ENCODE measurements at regions not wholly inside any gene's neighbourhood (a gene's known extent, or its start where the extent isn't known, plus 50 kb on each side); places are given as distances from the start of the nearest gene placed in this dataset.

GRCh38 chr4:86450861-86451260 is 91.0 kb upstream of the MAPK10 start (continued):
- TF ChIP-seq ZNF18 (CRISPR knock-in tag; IDR thresholded peaks at IDR 0.05; ENCODE audit: insufficient replicate concordance) (no peak), RFX1 (IDR thresholded peaks at IDR 0.05) (no peak)

GRCh38 chr4:86451560-86452330 is 91.9 kb upstream of the MAPK10 start:
- no peak for DNase-seq (ENCODE audit: low spot score)
- in situ Hi-C loops (cut with HindIII; ENCODE audit: extremely low pct_ligation_motif_present, low pct_unique_long_range_greater_than_20kb) (no loop called here), intact Hi-C loops (cut with micrococcal nuclease; ENCODE audit: unreplicated experiment) (no loop called here)
- Histone ChIP-seq H3K27me3 (ENCODE audit: control insufficient read depth in 1 of 2, insufficient read depth in 2 of 2, low read length in 2 of 2) (no peaks in the 10 kb centered on the region), H3K9ac (ENCODE audit: insufficient read depth, low read depth, low read length) (no peak overlapping the region), H3K36me3 (replicated peaks in 1 of 2; ENCODE audit: control insufficient read depth in 1 of 2, insufficient read depth in 2 of 2, low read length in 2 of 2) (no peaks in the 10 kb centered on the region), H3K9me3 (ENCODE audit: low read length) (no peaks in the 10 kb centered on the region), H3K4me3 (replicated peaks in 1 of 3; ENCODE audit: insufficient read depth in 1 of 3, low read depth in 2 of 3, low read length in 3 of 3) (no peak overlapping the region), H3K4me2 (ENCODE audit: low read depth, low read length) (no peak overlapping the region), H4K20me1 (ENCODE audit: insufficient read depth, low read length) (no peaks in the 10 kb centered on the region), H3K4me1 (ENCODE audit: insufficient read depth, low read length) (no peaks in the 10 kb centered on the region), H3K27ac (ENCODE audit: extremely low read length, insufficient read depth, low read length) (no peak overlapping the region), H3K79me2 (ENCODE audit: insufficient read depth, low read length) (no peaks in the 10 kb centered on the region), H2AFZ (ENCODE audit: low read length) (no peak overlapping the region)
- TF ChIP-seq KDM5A (IDR thresholded peaks at IDR 0.05; ENCODE audit: borderline replicate concordance, low read length) (no peak), SMAD1 (CRISPR knock-in tag; IDR thresholded peaks at IDR 0.05; ENCODE audit: borderline replicate concordance, low read depth) (no peak), MIER2 (CRISPR knock-in tag; IDR thresholded peaks at IDR 0.05) (no peak), ARNT (IDR thresholded peaks at IDR 0.05) (no peak), MXD4 (CRISPR knock-in tag; IDR thresholded peaks at IDR 0.05) (no peak), ZNF33A (CRISPR knock-in tag; IDR thresholded peaks at IDR 0.05; ENCODE audit: borderline replicate concordance) (no peak), ZNF335 (CRISPR knock-in tag; IDR thresholded peaks at IDR 0.05) (no peak), MED1 (CRISPR knock-in tag; IDR thresholded peaks at IDR 0.05) (no peak), ZNF34 (CRISPR knock-in tag; IDR thresholded peaks at IDR 0.05; ENCODE audit: borderline replicate concordance) (no peak), ZNF282 (IDR thresholded peaks at IDR 0.05; ENCODE audit: partially characterized antibody) (no peak)
- TF ChIP-seq, protein P1, sequence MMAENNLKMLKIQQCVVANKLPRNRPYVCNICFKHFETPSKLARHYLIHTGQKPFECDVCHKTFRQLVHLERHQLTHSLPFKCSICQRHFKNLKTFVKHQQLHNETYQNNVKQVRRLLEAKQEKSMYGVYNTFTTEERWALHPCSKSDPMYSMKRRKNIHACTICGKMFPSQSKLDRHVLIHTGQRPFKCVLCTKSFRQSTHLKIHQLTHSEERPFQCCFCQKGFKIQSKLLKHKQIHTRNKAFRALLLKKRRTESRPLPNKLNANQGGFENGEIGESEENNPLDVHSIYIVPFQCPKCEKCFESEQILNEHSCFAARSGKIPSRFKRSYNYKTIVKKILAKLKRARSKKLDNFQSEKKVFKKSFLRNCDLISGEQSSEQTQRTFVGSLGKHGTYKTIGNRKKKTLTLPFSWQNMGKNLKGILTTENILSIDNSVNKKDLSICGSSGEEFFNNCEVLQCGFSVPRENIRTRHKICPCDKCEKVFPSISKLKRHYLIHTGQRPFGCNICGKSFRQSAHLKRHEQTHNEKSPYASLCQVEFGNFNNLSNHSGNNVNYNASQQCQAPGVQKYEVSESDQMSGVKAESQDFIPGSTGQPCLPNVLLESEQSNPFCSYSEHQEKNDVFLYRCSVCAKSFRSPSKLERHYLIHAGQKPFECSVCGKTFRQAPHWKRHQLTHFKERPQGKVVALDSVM (CRISPR knock-in tag; IDR thresholded peaks at IDR 0.05): no peak
- TF ChIP-seq, protein P2, sequence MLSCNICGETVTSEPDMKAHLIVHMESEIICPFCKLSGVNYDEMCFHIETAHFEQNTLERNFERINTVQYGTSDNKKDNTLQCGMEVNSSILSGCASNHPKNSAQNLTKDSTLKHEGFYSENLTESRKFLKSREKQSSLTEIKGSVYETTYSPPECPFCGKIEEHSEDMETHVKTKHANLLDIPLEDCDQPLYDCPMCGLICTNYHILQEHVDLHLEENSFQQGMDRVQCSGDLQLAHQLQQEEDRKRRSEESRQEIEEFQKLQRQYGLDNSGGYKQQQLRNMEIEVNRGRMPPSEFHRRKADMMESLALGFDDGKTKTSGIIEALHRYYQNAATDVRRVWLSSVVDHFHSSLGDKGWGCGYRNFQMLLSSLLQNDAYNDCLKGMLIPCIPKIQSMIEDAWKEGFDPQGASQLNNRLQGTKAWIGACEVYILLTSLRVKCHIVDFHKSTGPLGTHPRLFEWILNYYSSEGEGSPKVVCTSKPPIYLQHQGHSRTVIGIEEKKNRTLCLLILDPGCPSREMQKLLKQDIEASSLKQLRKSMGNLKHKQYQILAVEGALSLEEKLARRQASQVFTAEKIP (CRISPR knock-in tag; IDR thresholded peaks at IDR 0.05; ENCODE audit: borderline replicate concordance): no peak
- ChIA-PET CTCF (ENCODE audit: low intra/inter-chr PET ratio, low total read pairs) (no interaction called here), POLR2A (no interaction called here)
- no peak for ATAC-seq
- no TSS peak for BruUV-seq (replicated peaks)
- no peak for FAIRE-seq
- 1% methylated on average over 7 of the region's 7 CpGs for WGBS (ENCODE audit: low lambda C conversion rate)
